Suprapubic skin (tissue), 4 donors: ENCODE measurements at regions not wholly inside any gene's neighbourhood (a gene's known extent, or its start where the extent isn't known, plus 50 kb on each side); places are given as distances from the start of the nearest gene placed in this dataset.

Experiments used
- DNase-seq, 2 donors: peaks; one replicate each; pipeline ENCODE4 v3.0.0-alpha.2; 2019; ENCODE audit warnings: low spot score in 2 of 2
- H3K27ac ChIP-seq: fragments of 200-600 bp; sonication (generic); one replicate; pipeline ENCODE4 v1.5.1; 2019
- H3K27me3 ChIP-seq: fragments of 200-600 bp; sonication (generic); one replicate; pipeline ENCODE4 v1.5.1; 2019
- H3K36me3 ChIP-seq: fragments of 200-600 bp; sonication (generic); one replicate; pipeline ENCODE4 v1.5.1; 2019
- H3K4me1 ChIP-seq: fragments of 200-600 bp; sonication (generic); one replicate; pipeline ENCODE4 v1.5.1; 2019
- H3K4me3 ChIP-seq: fragments of 200-600 bp; sonication (generic); one replicate; pipeline ENCODE4 v1.5.1; 2019; ENCODE audit warnings: mild to moderate bottlenecking
- H3K9me3 ChIP-seq: fragments of 200-600 bp; sonication (generic); one replicate; pipeline ENCODE4 v1.5.1; 2019
- EP300 ChIP-seq: sonication (generic); formaldehyde crosslinking; IDR thresholded peaks from one replicate; pipeline ENCODE4 v1.6.1; 2017; ENCODE audit warnings: antibody characterized with exemption
- POLR2A ChIP-seq, 2 donors: fragments of 450-650 bp; IDR thresholded peaks; one replicate each; pipeline ENCODE4 v1.6.1; 2017; ENCODE audit warnings: antibody characterized with exemption in 2 of 2, mild to moderate bottlenecking in 2 of 2, moderate library complexity in 2 of 2
- POLR2AphosphoS5 ChIP-seq, 3 donors: sonication (generic); formaldehyde crosslinking; IDR thresholded peaks; one replicate each; pipeline ENCODE4 v1.6.1; 2017; ENCODE audit warnings: antibody characterized with exemption in 3 of 3
- WGBS: methylation state at CpG from one replicate; pipeline ENCODE4 v1.1.5; 2018; 5-methylcytosine and 5-hydroxymethylcytosine counted together
- TF ChIP-seq, protein P1 (sequence below), 2 donors: fragments of 200-600 bp in 1 of 2; fragments of 450-650 bp in 1 of 2; sonication (generic) in 1 of 2; IDR thresholded peaks; one replicate each; pipeline ENCODE4 v1.5.1; 2016 to 2019; ENCODE audit warnings: antibody characterized with exemption in 2 of 2, mild to moderate bottlenecking in 1 of 2, moderate library complexity in 1 of 2

DNA sequence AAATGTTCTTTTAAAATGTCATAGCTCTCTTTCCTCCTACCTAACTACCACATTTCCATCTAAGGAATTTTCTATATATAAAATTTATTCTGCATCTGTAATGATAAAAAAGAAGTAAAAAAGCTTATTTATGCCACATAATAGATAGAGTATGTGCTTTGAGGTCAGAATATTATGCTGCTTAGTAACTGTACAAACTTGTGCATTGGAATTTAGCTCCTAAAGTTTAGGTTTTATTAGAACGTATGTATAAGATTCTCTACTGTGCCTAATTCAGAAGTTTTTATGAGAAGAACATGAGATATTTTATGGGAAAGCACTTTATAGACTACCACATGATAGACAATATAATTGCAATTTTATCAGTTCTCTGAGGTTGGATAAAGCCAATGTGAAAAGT lies 384.6 kb downstream of the SLC16A7 start:
- no peaks in the 10 kb centered on the region for H3K9me3 ChIP-seq
- no peak for TF ChIP-seq POLR2AphosphoS5 (IDR thresholded peaks at IDR 0.05)
- TF ChIP-seq, protein P1, sequence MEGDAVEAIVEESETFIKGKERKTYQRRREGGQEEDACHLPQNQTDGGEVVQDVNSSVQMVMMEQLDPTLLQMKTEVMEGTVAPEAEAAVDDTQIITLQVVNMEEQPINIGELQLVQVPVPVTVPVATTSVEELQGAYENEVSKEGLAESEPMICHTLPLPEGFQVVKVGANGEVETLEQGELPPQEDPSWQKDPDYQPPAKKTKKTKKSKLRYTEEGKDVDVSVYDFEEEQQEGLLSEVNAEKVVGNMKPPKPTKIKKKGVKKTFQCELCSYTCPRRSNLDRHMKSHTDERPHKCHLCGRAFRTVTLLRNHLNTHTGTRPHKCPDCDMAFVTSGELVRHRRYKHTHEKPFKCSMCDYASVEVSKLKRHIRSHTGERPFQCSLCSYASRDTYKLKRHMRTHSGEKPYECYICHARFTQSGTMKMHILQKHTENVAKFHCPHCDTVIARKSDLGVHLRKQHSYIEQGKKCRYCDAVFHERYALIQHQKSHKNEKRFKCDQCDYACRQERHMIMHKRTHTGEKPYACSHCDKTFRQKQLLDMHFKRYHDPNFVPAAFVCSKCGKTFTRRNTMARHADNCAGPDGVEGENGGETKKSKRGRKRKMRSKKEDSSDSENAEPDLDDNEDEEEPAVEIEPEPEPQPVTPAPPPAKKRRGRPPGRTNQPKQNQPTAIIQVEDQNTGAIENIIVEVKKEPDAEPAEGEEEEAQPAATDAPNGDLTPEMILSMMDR (IDR thresholded peaks at IDR 0.05): no peak
- TF ChIP-seq EP300: no peak
- TF ChIP-seq POLR2A (IDR thresholded peaks at IDR 0.05): no peak
- no peak for DNase-seq
- no peaks in the 10 kb centered on the region for H3K36me3 ChIP-seq
- H3K4me1 ChIP-seq: no peaks in the 10 kb centered on the region
- 83% methylated on average over 1 of the region's 1 CpG for WGBS
- no peak overlapping the region for H3K27ac ChIP-seq
- no peaks in the 10 kb centered on the region for H3K27me3 ChIP-seq
- no peak overlapping the region for H3K4me3 ChIP-seq

DNA sequence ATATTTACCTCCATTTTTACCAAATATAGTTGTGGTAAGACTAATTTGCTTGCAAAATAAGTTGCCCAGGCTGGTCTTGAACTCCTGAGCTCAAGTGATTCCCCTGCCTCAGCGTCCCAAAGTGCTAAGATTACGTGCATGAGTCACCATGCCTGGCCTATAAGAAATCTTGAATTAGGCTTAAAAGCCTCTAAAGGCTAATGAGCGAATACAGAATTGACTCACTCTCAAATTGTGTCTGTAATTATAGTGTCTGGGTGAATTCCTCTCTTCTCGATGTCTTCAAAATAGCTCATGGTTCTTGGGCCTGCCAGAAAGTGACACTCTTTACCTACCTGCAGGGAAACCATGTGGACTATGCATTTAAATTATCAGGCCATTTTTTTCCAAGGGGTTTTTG lies 403.5 kb downstream of the SLC16A7 start:
- WGBS: 84% methylated on average over 4 of the region's 4 CpGs
- no peak for TF ChIP-seq POLR2A (IDR thresholded peaks at IDR 0.05)
- TF ChIP-seq, protein P1 (IDR thresholded peaks at IDR 0.05): no peak
- no peak for TF ChIP-seq POLR2AphosphoS5 (IDR thresholded peaks at IDR 0.05)
- TF ChIP-seq EP300: no peak
- Histone ChIP-seq H3K27me3 (no peaks in the 10 kb centered on the region), H3K27ac (no peak overlapping the region), H3K4me1 (no peaks in the 10 kb centered on the region), H3K9me3 (no peaks in the 10 kb centered on the region), H3K36me3 (no peaks in the 10 kb centered on the region), H3K4me3 (no peak overlapping the region)
- DNase-seq: no peak

DNA sequence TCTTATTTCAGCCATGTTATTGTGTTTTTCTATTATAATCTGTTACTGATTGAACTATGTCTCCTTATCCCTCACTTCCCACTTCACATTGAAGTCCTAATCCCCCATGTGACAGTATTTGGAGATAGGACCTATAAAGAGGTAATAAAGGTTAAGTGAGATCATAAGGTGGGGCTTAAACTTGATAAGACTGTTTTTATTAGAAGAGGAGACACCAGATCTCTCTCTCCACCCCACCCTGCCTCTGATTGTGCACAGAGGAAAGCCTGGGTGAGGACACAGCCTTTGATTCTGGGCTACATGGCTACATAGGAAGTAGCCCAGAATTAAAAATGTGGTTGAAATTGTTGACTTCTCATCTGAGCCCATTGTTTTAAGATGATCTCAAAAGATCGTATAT lies 414.7 kb downstream of the SLC16A7 start:
- Histone ChIP-seq H3K27me3 (no peaks in the 10 kb centered on the region), H3K4me3 (no peak overlapping the region), H3K36me3 (no peaks in the 10 kb centered on the region), H3K27ac (no peak overlapping the region), H3K4me1 (no peaks in the 10 kb centered on the region), H3K9me3 (no peaks in the 10 kb centered on the region)
- TF ChIP-seq, protein P1 (IDR thresholded peaks at IDR 0.05): no peak
- TF ChIP-seq POLR2AphosphoS5 (IDR thresholded peaks at IDR 0.05) (no peak), EP300 (no peak), POLR2A (IDR thresholded peaks at IDR 0.05) (no peak)
- no peak for DNase-seq
- WGBS: 82% methylated on average over 1 of the region's 1 CpG

DNA sequence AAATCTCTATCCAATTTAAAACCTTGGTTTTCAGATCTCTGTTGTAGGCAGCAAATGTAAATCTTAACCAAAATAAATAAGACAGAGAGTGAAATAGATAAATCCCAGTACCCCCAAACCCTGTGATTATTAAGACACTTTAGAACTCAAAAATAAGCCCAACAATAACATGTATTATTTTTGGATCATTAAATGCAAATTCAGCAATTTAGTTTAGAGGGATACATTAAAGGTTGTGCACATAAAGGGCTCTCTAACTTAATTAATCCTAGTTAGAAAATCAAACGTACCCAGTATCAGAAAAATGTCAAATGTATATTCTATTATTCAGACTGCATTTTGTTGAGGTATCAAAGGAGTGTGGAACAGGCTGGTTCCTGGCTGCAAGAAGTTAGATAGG lies 416.8 kb downstream of the SLC16A7 start:
- Histone ChIP-seq H3K4me1 (no peaks in the 10 kb centered on the region), H3K27me3 (no peaks in the 10 kb centered on the region), H3K27ac (no peak overlapping the region), H3K9me3 (no peaks in the 10 kb centered on the region), H3K36me3 (no peaks in the 10 kb centered on the region), H3K4me3 (no peak overlapping the region)
- DNase-seq: no peak
- no peak for TF ChIP-seq POLR2AphosphoS5 (IDR thresholded peaks at IDR 0.05)
- TF ChIP-seq EP300: no peak
- TF ChIP-seq, protein P1 (IDR thresholded peaks at IDR 0.05): no peak
- no peak for TF ChIP-seq POLR2A (IDR thresholded peaks at IDR 0.05)
- WGBS: 54% methylated on average over 1 of the region's 1 CpG

DNA sequence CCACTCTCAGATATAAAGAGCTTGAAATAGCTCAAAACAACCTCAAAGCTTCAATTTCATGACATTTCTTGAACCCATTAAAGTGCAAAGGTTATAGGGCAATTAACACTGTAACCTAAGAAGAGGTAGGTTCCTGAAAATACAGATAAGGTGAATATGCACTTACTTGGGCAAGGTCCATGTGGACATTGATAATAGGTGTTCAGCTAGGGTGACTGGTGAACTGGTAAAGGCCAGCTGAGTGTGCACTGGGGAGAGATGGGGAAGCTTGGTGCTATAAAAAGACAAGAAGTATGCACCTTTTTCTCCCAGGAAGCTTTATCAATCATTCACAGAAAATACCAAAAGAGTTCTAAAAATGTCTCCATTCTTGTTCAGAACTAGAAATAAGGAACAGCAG lies 418.6 kb downstream of the SLC16A7 start:
- Histone ChIP-seq H3K4me1 (no peaks in the 10 kb centered on the region), H3K36me3 (no peaks in the 10 kb centered on the region), H3K9me3 (no peaks in the 10 kb centered on the region), H3K27me3 (no peaks in the 10 kb centered on the region), H3K4me3 (no peak overlapping the region), H3K27ac (no peak overlapping the region)
- TF ChIP-seq POLR2AphosphoS5 (IDR thresholded peaks at IDR 0.05) (no peak), POLR2A (IDR thresholded peaks at IDR 0.05) (no peak), EP300 (no peak)
- TF ChIP-seq, protein P1 (IDR thresholded peaks at IDR 0.05): no peak
- no peak for DNase-seq
